Loucy (cell line): ENCODE measurements at regions not wholly inside any gene's neighbourhood (a gene's known extent, or its start where the extent isn't known, plus 50 kb on each side); places are given as distances from the start of the nearest gene placed in this dataset.

Experiments
- H2AFZ ChIP-seq: fragments of 200-600 bp; sonication (generic); 2 replicates; pipeline ENCODE4 v1.6.0; 2016; ENCODE audit warnings: antibody characterized with exemption, mild to moderate bottlenecking, low read length, moderate library complexity
- H3F3A ChIP-seq: fragments of 200-600 bp; 2 replicates; pipeline ENCODE4 v1.6.0; 2016; ENCODE audit warnings: antibody characterized with exemption, low read depth, mild to moderate bottlenecking
- H3K27me3 ChIP-seq: fragments of 200-600 bp; sonication (generic); 2 replicates; pipeline ENCODE4 v1.6.1; 2014; ENCODE audit warnings: low read length, mild to moderate bottlenecking; ENCODE audit not compliant: insufficient read depth, poor library complexity, severe bottlenecking
- H3K36me3 ChIP-seq: fragments of 200-600 bp; sonication (generic); 2 replicates; pipeline ENCODE4 v1.6.1; 2016; ENCODE audit warnings: low read length; ENCODE audit not compliant: insufficient read depth
- H3K4me1 ChIP-seq: fragments of 200-600 bp; sonication (generic); 2 replicates; pipeline ENCODE4 v1.5.1; 2014; ENCODE audit warnings: low read length, mild to moderate bottlenecking; ENCODE audit not compliant: insufficient read depth, poor library complexity, severe bottlenecking
- H3K4me2 ChIP-seq: fragments of 200-600 bp; sonication (generic); 2 replicates; pipeline ENCODE4 v1.6.0; 2014; ENCODE audit warnings: antibody characterized with exemption, low read length, low read depth, mild to moderate bottlenecking; ENCODE audit not compliant: poor library complexity, severe bottlenecking
- H3K4me3 ChIP-seq: fragments of 200-600 bp; sonication (generic); 2 replicates; pipeline ENCODE4 v1.5.1; 2014; ENCODE audit warnings: low read length, mild to moderate bottlenecking, mixed read lengths; ENCODE audit not compliant: poor library complexity, severe bottlenecking
- H3K79me2 ChIP-seq: fragments of 200-600 bp; sonication (generic); 2 replicates; pipeline ENCODE4 v1.6.1; 2014; ENCODE audit warnings: low read length; ENCODE audit not compliant: insufficient read depth
- H3K9ac ChIP-seq: fragments of 200-600 bp; sonication (generic); 2 replicates; pipeline ENCODE4 v1.6.0; 2014; ENCODE audit warnings: mild to moderate bottlenecking, low read depth, low read length, moderate library complexity; ENCODE audit not compliant: poor library complexity, severe bottlenecking
- H3K9me2 ChIP-seq: fragments of 200-600 bp; sonication (generic); replicated peaks from 2 replicates; pipeline ENCODE4 v1.6.1; 2016; ENCODE audit warnings: low read depth, low read length, mixed read lengths
- H3K9me3 ChIP-seq: fragments of 200-600 bp; sonication (generic); 2 replicates; pipeline ENCODE4 v1.6.1; 2014; ENCODE audit warnings: mild to moderate bottlenecking, antibody characterized with exemption, low read length, low read depth; ENCODE audit not compliant: insufficient read depth
- H4K20me1 ChIP-seq: fragments of 200-600 bp; sonication (generic); 2 replicates; pipeline ENCODE4 v1.6.0; 2014; ENCODE audit warnings: antibody characterized with exemption, low read length, mild to moderate bottlenecking; ENCODE audit not compliant: insufficient read depth, poor library complexity, severe bottlenecking
- CTCF ChIP-seq: fragments of 200-600 bp; sonication (generic); conservative IDR thresholded peaks from 2 replicates; pipeline ENCODE4 v1.5.1; 2014; ENCODE audit warnings: mild to moderate bottlenecking, antibody characterized with exemption, low read length
- EZH2phosphoT487 ChIP-seq: fragments of 200-600 bp; IDR thresholded peaks from 2 replicates; pipeline ENCODE4 v1.6.1; 2018; ENCODE audit warnings: antibody characterized with exemption, mild to moderate bottlenecking, moderate library complexity, borderline replicate concordance

GRCh38 chr12:84779169-84779568, 133.4 kb downstream of the SLC6A15 start:
- no peak overlapping the region for H3K9ac ChIP-seq
- no peaks in the 10 kb centered on the region for H4K20me1 ChIP-seq
- H3K79me2 ChIP-seq: no peaks in the 10 kb centered on the region
- no peak overlapping the region for H3K4me2 ChIP-seq
- no peak overlapping the region for H2AFZ ChIP-seq
- TF ChIP-seq CTCF: no peak
- no peak overlapping the region for H3K4me3 ChIP-seq
- no peaks in the 10 kb centered on the region for H3K27me3 ChIP-seq
- no peaks in the 10 kb centered on the region for H3K36me3 ChIP-seq
- no peaks in the 10 kb centered on the region; the same call in 1 of the 2 replicates for H3K9me2 ChIP-seq
- no peaks in the 10 kb centered on the region for H3K4me1 ChIP-seq
- H3F3A ChIP-seq: no peaks in the 10 kb centered on the region
- no peaks in the 10 kb centered on the region for H3K9me3 ChIP-seq

- Histone ChIP-seq H3F3A (no peaks in the 10 kb centered on the region), H3K9ac (no peak overlapping the region), H3K4me2 (no peak overlapping the region), H3K4me1 (no peaks in the 10 kb centered on the region), H3K36me3 (no peaks in the 10 kb centered on the region), H3K4me3 (no peak overlapping the region), H4K20me1 (no peaks in the 10 kb centered on the region), H3K9me2 (no peaks in the 10 kb centered on the region; the same call in 1 of the 2 replicates), H2AFZ (no peak overlapping the region), H3K9me3 (no peaks in the 10 kb centered on the region), H3K27me3 (no peaks in the 10 kb centered on the region), H3K79me2 (no peaks in the 10 kb centered on the region)
- TF ChIP-seq EZH2phosphoT487 (no peak), CTCF (no peak)
Measured at GRCh38 chr12:84772281-84772680, 140.3 kb downstream of the SLC6A15 start.

GRCh38 chr12:84767079-84767478, 145.5 kb downstream of the SLC6A15 start:
- Histone ChIP-seq H3K9me2 (no peaks in the 10 kb centered on the region), H3K79me2 (no peaks in the 10 kb centered on the region), H3K27me3 (no peaks in the 10 kb centered on the region), H3K36me3 (no peaks in the 10 kb centered on the region), H2AFZ (no peak overlapping the region), H3K4me2 (no peak overlapping the region), H3K9ac (no peak overlapping the region), H3F3A (no peaks in the 10 kb centered on the region), H3K9me3 (no peaks in the 10 kb centered on the region), H3K4me1 (no peaks in the 10 kb centered on the region), H4K20me1 (no peaks in the 10 kb centered on the region), H3K4me3 (no peak overlapping the region)
- TF ChIP-seq CTCF (no peak), EZH2phosphoT487 (no peak)
